ENCODE measurements at regions not wholly inside any gene's neighbourhood (a gene's known extent, or its start where the extent isn't known, plus 50 kb on each side); places are given as distances from the start of the nearest gene placed in this dataset.

GRCh38 chr6:137736911-137737310 lies 130.1 kb upstream of the TNFAIP3 start:
- H3K27ac ChIP-seq (ENCODE audit: low read depth): no peak overlapping the region
- H3K4me3 ChIP-seq (ENCODE audit: low read depth, low read length): no peak overlapping the region
- 67% methylated on average over 4 of the region's 4 CpGs for WGBS
- H3K4me1 ChIP-seq (ENCODE audit: insufficient read depth): no peaks in the 10 kb centered on the region
- DNase-seq (ENCODE audit: extremely low spot score): no peak
- H3K36me3 ChIP-seq (ENCODE audit: insufficient read depth): no peaks in the 10 kb centered on the region

GRCh38 chr6:137737836-137738596 lies 129.0 kb upstream of the TNFAIP3 start:
- no peak for DNase-seq (ENCODE audit: extremely low spot score)
- Histone ChIP-seq H3K36me3 (ENCODE audit: insufficient read depth) (no peaks in the 10 kb centered on the region), H3K27ac (ENCODE audit: low read depth) (no peak overlapping the region), H3K4me3 (ENCODE audit: low read depth, low read length) (no peak overlapping the region), H3K4me1 (ENCODE audit: insufficient read depth) (no peaks in the 10 kb centered on the region)
- 47% methylated on average over 6 of the region's 6 CpGs for WGBS

- WGBS: 93% methylated on average over 4 of the region's 4 CpGs
- H3K36me3 ChIP-seq (ENCODE audit: insufficient read depth): no peaks in the 10 kb centered on the region
Observed at GRCh38 chr6:137738931-137739504, 128.0 kb upstream of the TNFAIP3 start.

GRCh38 chr6:137739544-137739943 lies 127.5 kb upstream of the TNFAIP3 start:
- Histone ChIP-seq H3K27ac (ENCODE audit: low read depth) (no peak overlapping the region), H3K36me3 (ENCODE audit: insufficient read depth) (no peaks in the 10 kb centered on the region), H3K4me1 (ENCODE audit: insufficient read depth) (no peaks in the 10 kb centered on the region), H3K4me3 (ENCODE audit: low read depth, low read length) (no peak overlapping the region)
- 89% methylated on average over 5 of the region's 5 CpGs for WGBS
- no peak for DNase-seq (ENCODE audit: extremely low spot score)

More at GRCh38 chr6:137738931-137739504, 128.0 kb upstream of the TNFAIP3 start:
- no peak overlapping the region for H3K4me3 ChIP-seq (ENCODE audit: low read depth, low read length)
- H3K4me1 ChIP-seq (ENCODE audit: insufficient read depth): no peaks in the 10 kb centered on the region
- no peak overlapping the region for H3K27ac ChIP-seq (ENCODE audit: low read depth)
- no peak for DNase-seq (ENCODE audit: extremely low spot score)

- no peaks in the 10 kb centered on the region for H3K36me3 ChIP-seq (ENCODE audit: insufficient read depth)
- WGBS: 72% methylated on average over 7 of the region's 7 CpGs
- DNase-seq (ENCODE audit: extremely low spot score): no peak
Observed at GRCh38 chr6:137740091-137740755, 126.8 kb upstream of the TNFAIP3 start.

GRCh38 chr6:137740967-137741761 lies 125.9 kb upstream of the TNFAIP3 start:
- H3K36me3 ChIP-seq (ENCODE audit: insufficient read depth): no peaks in the 10 kb centered on the region
- no peaks in the 10 kb centered on the region for H3K4me1 ChIP-seq (ENCODE audit: insufficient read depth)
- H3K4me3 ChIP-seq (ENCODE audit: low read depth, low read length): no peak overlapping the region
- 90% methylated on average over 10 of the region's 10 CpGs for WGBS
- H3K27ac ChIP-seq (ENCODE audit: low read depth): no peak overlapping the region
- DNase-seq (ENCODE audit: extremely low spot score): no peak

More at GRCh38 chr6:137740091-137740755, 126.8 kb upstream of the TNFAIP3 start:
- Histone ChIP-seq H3K4me1 (ENCODE audit: insufficient read depth) (no peaks in the 10 kb centered on the region), H3K4me3 (ENCODE audit: low read depth, low read length) (no peak overlapping the region), H3K27ac (ENCODE audit: low read depth) (no peak overlapping the region)

GRCh38 chr6:137743493-137743892 lies 123.6 kb upstream of the TNFAIP3 start:
- no peaks in the 10 kb centered on the region for H3K4me1 ChIP-seq (ENCODE audit: insufficient read depth)
- H3K4me3 ChIP-seq (ENCODE audit: low read depth, low read length): no peak overlapping the region
- WGBS: 95% methylated on average over 4 of the region's 4 CpGs
- H3K36me3 ChIP-seq (ENCODE audit: insufficient read depth): no peaks in the 10 kb centered on the region
- DNase-seq (ENCODE audit: extremely low spot score): no peak
- no peak overlapping the region for H3K27ac ChIP-seq (ENCODE audit: low read depth)

GRCh38 chr6:137744877-137745276 lies 122.2 kb upstream of the TNFAIP3 start:
- H3K27ac ChIP-seq (ENCODE audit: low read depth): no peak overlapping the region
- WGBS: 91% methylated on average over 3 of the region's 3 CpGs

GRCh38 chr6:137745321-137745720 lies 121.7 kb upstream of the TNFAIP3 start:
- WGBS: 70% methylated on average over 1 of the region's 1 CpG
- no peak overlapping the region for H3K27ac ChIP-seq (ENCODE audit: low read depth)

More at GRCh38 chr6:137744877-137745276, 122.2 kb upstream of the TNFAIP3 start:
- H3K4me3 ChIP-seq (ENCODE audit: low read depth, low read length): no peak overlapping the region
- H3K36me3 ChIP-seq (ENCODE audit: insufficient read depth): no peaks in the 10 kb centered on the region
- no peak for DNase-seq (ENCODE audit: extremely low spot score)
- H3K4me1 ChIP-seq (ENCODE audit: insufficient read depth): no peaks in the 10 kb centered on the region

GRCh38 chr6:137746264-137746663 lies 120.8 kb upstream of the TNFAIP3 start:
- WGBS: 90% methylated on average over 2 of the region's 2 CpGs
- H3K27ac ChIP-seq (ENCODE audit: low read depth): no peak overlapping the region
- no peak overlapping the region for H3K4me3 ChIP-seq (ENCODE audit: low read depth, low read length)
- no peaks in the 10 kb centered on the region for H3K36me3 ChIP-seq (ENCODE audit: insufficient read depth)
- DNase-seq (ENCODE audit: extremely low spot score): no peak
- H3K4me1 ChIP-seq (ENCODE audit: insufficient read depth): no peaks in the 10 kb centered on the region

More at GRCh38 chr6:137745321-137745720, 121.7 kb upstream of the TNFAIP3 start:
- no peaks in the 10 kb centered on the region for H3K4me1 ChIP-seq (ENCODE audit: insufficient read depth)
- no peaks in the 10 kb centered on the region for H3K36me3 ChIP-seq (ENCODE audit: insufficient read depth)
- H3K4me3 ChIP-seq (ENCODE audit: low read depth, low read length): no peak overlapping the region
- no peak for DNase-seq (ENCODE audit: extremely low spot score)

- Histone ChIP-seq H3K4me3 (ENCODE audit: low read depth, low read length) (no peak overlapping the region), H3K4me1 (ENCODE audit: insufficient read depth) (no peaks in the 10 kb centered on the region), H3K36me3 (ENCODE audit: insufficient read depth) (no peaks in the 10 kb centered on the region), H3K27ac (ENCODE audit: low read depth) (no peak overlapping the region)
- DNase-seq (ENCODE audit: extremely low spot score): no peak
- WGBS: 66% methylated on average over 8 of the region's 8 CpGs
Observed at GRCh38 chr6:137749696-137750211, 117.3 kb upstream of the TNFAIP3 start.

GRCh38 chr6:137750297-137750696 lies 116.8 kb upstream of the TNFAIP3 start:
- Histone ChIP-seq H3K4me1 (ENCODE audit: insufficient read depth) (no peaks in the 10 kb centered on the region), H3K27ac (ENCODE audit: low read depth) (no peak overlapping the region), H3K4me3 (ENCODE audit: low read depth, low read length) (no peak overlapping the region), H3K36me3 (ENCODE audit: insufficient read depth) (no peaks in the 10 kb centered on the region)
- 74% methylated on average over 5 of the region's 5 CpGs for WGBS
- no peak for DNase-seq (ENCODE audit: extremely low spot score)
